Spleen (tissue), 7 donors: ENCODE measurements at regions not wholly inside any gene's neighbourhood (a gene's known extent, or its start where the extent isn't known, plus 50 kb on each side); places are given as distances from the start of the nearest gene placed in this dataset.

ENCODE experiments used
- CTCF ChIP-seq, 11 experiments: fragments of 200-600 bp in 7 of 11; fragments of 450-650 bp in 4 of 11; sonication (generic) in 4 of 11; IDR thresholded peaks in 8 of 11; conservative IDR thresholded peaks in 3 of 11; 1 replicate in 7 of 11; 2 replicates in 4 of 11; pipeline versions ENCODE4 v1.4.0 to v1.8.0; 2016 to 2021; ENCODE audit warnings: antibody characterized with exemption in 11 of 11, inconsistent platforms in 4 of 11, mild to moderate bottlenecking in 1 of 11
- POLR2AphosphoS5 ChIP-seq, 3 donors: sonication (generic); formaldehyde crosslinking; IDR thresholded peaks; one replicate each; pipeline ENCODE4 v1.5.1; 2017; ENCODE audit warnings: antibody characterized with exemption in 3 of 3
- donor health status: DM: no; HTN: no; CAD: no; lungs with moderate emphysema.
- donor health status: DM: no; HTN: no; CAD: no.
- donor health status: DM: no; HTN: no; CAD: no.

GRCh38 chr13:105201351-105201750, 1334.1 kb downstream of the EFNB2 start:
- TF ChIP-seq POLR2AphosphoS5 (IDR thresholded peaks at IDR 0.05) (no peak), CTCF (IDR thresholded peaks at IDR 0.05 in 8 of 11, conservative IDR thresholded peaks at IDR 0.05 in 3 of 11) (no peak)
